IMR-90 (cell line): ENCODE measurements at regions not wholly inside any gene's neighbourhood (a gene's known extent, or its start where the extent isn't known, plus 50 kb on each side); places are given as distances from the start of the nearest gene placed in this dataset.
A peak's percentile ranks its signal among the peaks of the same experiment; 100 is the strongest.

Experiments
- ATAC-seq: fragments of 200-7000 bp; cut with Tn5 transposase; 2 replicates; pipeline ENCODE4 v1.9.1; 2020; ENCODE audit warnings: low read depth, mild to moderate bottlenecking, moderate library complexity
- BruUV-seq: library from RNA; stranded (reverse); fragments of 400-500 nt; replicated peaks from 2 replicates; lab custom pipeline; 2021; lab: Mats Ljungman, UMichigan
- CTCF ChIA-PET: fragments of 300-600 bp; formaldehyde crosslinking; extraction: SDS; loops from one replicate; lab custom pipeline; 2021; ENCODE audit warnings: antibody characterized with exemption; lab: Yijun Ruan, JAX
- POLR2A ChIA-PET: fragments of 300-600 bp; sonication (Branson Sonifier 250); formaldehyde crosslinking; loops from one replicate; lab custom pipeline; 2022; ENCODE audit warnings: antibody characterized with exemption; ENCODE audit not compliant: unreplicated experiment; lab: Charles Lee
- DNase-seq: peaks from one replicate; pipeline ENCODE4 v3.0.0; 2013
- H2AFZ ChIP-seq: replicated peaks from 2 replicates; pipeline ENCODE3; 2013; ENCODE audit warnings: low read length, mild to moderate bottlenecking; ENCODE audit not compliant: poor library complexity
- H2AK5ac ChIP-seq: 2 replicates; pipeline ENCODE4 v1.6.1; 2013; ENCODE audit warnings: low read depth, low read length, inconsistent platforms
- H2AK9ac ChIP-seq: replicated peaks from 2 replicates; pipeline ENCODE3; 2013; ENCODE audit warnings: mild to moderate bottlenecking, low read depth, low read length, moderate library complexity; ENCODE audit not compliant: poor library complexity
- H2BK120ac ChIP-seq: 2 replicates; pipeline ENCODE4 v1.6.1; 2013; ENCODE audit warnings: low read depth, low read length, inconsistent platforms
- H2BK15ac ChIP-seq: 3 replicates; pipeline ENCODE4 v1.6.1; 2013; ENCODE audit warnings: low read depth, low read length, inconsistent platforms
- H2BK20ac ChIP-seq: 2 replicates; pipeline ENCODE4 v1.6.1; 2013; ENCODE audit warnings: low read depth, mild to moderate bottlenecking, inconsistent platforms, low read length, moderate library complexity
- H2BK5ac ChIP-seq: 2 replicates; pipeline ENCODE4 v1.6.1; 2013; ENCODE audit warnings: mild to moderate bottlenecking, low read depth, low read length, inconsistent platforms; ENCODE audit not compliant: poor library complexity, severe bottlenecking
- H3K14ac ChIP-seq: replicated peaks from 2 replicates; pipeline ENCODE4 v1.6.1; 2013; ENCODE audit warnings: low read depth, low read length, inconsistent platforms
- H3K18ac ChIP-seq: 2 replicates; pipeline ENCODE4 v1.6.1; 2013; ENCODE audit warnings: low read depth, low read length, control low read depth
- H3K23ac ChIP-seq: 2 replicates; pipeline ENCODE4 v1.6.1; 2013; ENCODE audit warnings: low read depth, low read length, inconsistent platforms
- H3K27ac ChIP-seq: 2 replicates; pipeline ENCODE4 v1.5.1; 2013; ENCODE audit warnings: mild to moderate bottlenecking, control low read depth, low read length; ENCODE audit not compliant: insufficient read depth
- H3K27me3 ChIP-seq: 2 replicates; pipeline ENCODE4 v1.6.1; 2013; ENCODE audit warnings: low read length; ENCODE audit not compliant: control insufficient read depth, insufficient read depth
- H3K36me3 ChIP-seq: 2 replicates; pipeline ENCODE4 v1.6.1; 2013; ENCODE audit warnings: low read length, mixed read lengths; ENCODE audit not compliant: control insufficient read depth, insufficient read depth
- H3K4ac ChIP-seq: 2 replicates; pipeline ENCODE4 v1.6.1; 2013; ENCODE audit warnings: low read depth, low read length, inconsistent platforms
- H3K4me1 ChIP-seq: 2 replicates; pipeline ENCODE4 v1.6.1; 2013; ENCODE audit warnings: low read length, mixed read lengths; ENCODE audit not compliant: control insufficient read depth, insufficient read depth
- H3K4me2 ChIP-seq: 2 replicates; pipeline ENCODE4 v1.6.1; 2013; ENCODE audit warnings: low read depth, mild to moderate bottlenecking, control low read depth, low read length, moderate library complexity
- H3K4me3 ChIP-seq: 2 replicates; pipeline ENCODE4 v1.5.1; 2013; ENCODE audit warnings: low read depth, mild to moderate bottlenecking, control low read depth, low read length, moderate library complexity; ENCODE audit not compliant: insufficient read depth
- H3K56ac ChIP-seq: 2 replicates; pipeline ENCODE4 v1.6.1; 2013; ENCODE audit warnings: low read length, inconsistent platforms; ENCODE audit not compliant: insufficient read depth; ENCODE audit errors: extremely low read depth
- H3K79me1 ChIP-seq, 2 experiments: 2 replicates each; pipeline ENCODE4 v1.6.1; 2013; ENCODE audit warnings: low read length in 2 of 2, inconsistent platforms in 1 of 2, low read depth in 1 of 2
- H3K9ac ChIP-seq: 2 replicates; pipeline ENCODE4 v1.6.1; 2013; ENCODE audit warnings: low read depth, low read length, control low read depth
- H3K9me1 ChIP-seq: 2 replicates; pipeline ENCODE4 v1.6.1; 2013; ENCODE audit warnings: low read length, inconsistent platforms; ENCODE audit not compliant: insufficient read depth
- H3K9me3 ChIP-seq: 2 replicates; pipeline ENCODE4 v1.6.1; 2013; ENCODE audit warnings: low read length; ENCODE audit not compliant: control insufficient read depth, insufficient read depth
- H4K20me1 ChIP-seq: 2 replicates; pipeline ENCODE4 v1.6.1; 2013; ENCODE audit warnings: low read length, inconsistent platforms; ENCODE audit not compliant: insufficient read depth
- H4K5ac ChIP-seq: 2 replicates; pipeline ENCODE4 v1.6.1; 2013; ENCODE audit warnings: mild to moderate bottlenecking, low read depth, low read length, control low read depth
- H4K8ac ChIP-seq, 2 experiments: 2 replicates each; pipeline ENCODE4 v1.6.1; 2013; ENCODE audit warnings: low read depth in 2 of 2, low read length in 2 of 2, control low read depth in 1 of 2, inconsistent platforms in 1 of 2
- H4K91ac ChIP-seq: 2 replicates; pipeline ENCODE4 v1.6.1; 2013; ENCODE audit warnings: low read depth, low read length, inconsistent platforms; ENCODE audit not compliant: insufficient read depth
- CEBPB ChIP-seq: IDR thresholded peaks from 2 replicates; pipeline ENCODE4 v1.6.1; 2012; ENCODE audit warnings: low read depth, low read length, improper control_type of control experiment
- CHD1 ChIP-seq: IDR thresholded peaks from 2 replicates; pipeline ENCODE4 v1.6.1; 2012; ENCODE audit warnings: low read depth, low read length, improper control_type of control experiment
- CTCF ChIP-seq: conservative IDR thresholded peaks from 2 replicates; pipeline ENCODE4 v1.5.1; 2012; ENCODE audit warnings: mild to moderate bottlenecking, low read depth, low read length, improper control_type of control experiment
- ELK1 ChIP-seq: fragments of 150-350 bp; IDR thresholded peaks from 2 replicates; pipeline ENCODE4 v1.6.1; 2016; ENCODE audit warnings: low read depth, mild to moderate bottlenecking, low read length, moderate library complexity, borderline replicate concordance
- FOS ChIP-seq: fragments of 150-350 bp; IDR thresholded peaks from 2 replicates; pipeline ENCODE4 v1.6.1; 2016; ENCODE audit warnings: low read depth, low read length
- MAFK ChIP-seq: IDR thresholded peaks from 2 replicates; pipeline ENCODE4 v1.6.1; 2012; ENCODE audit warnings: low read depth, low read length, improper control_type of control experiment
- MAZ ChIP-seq: IDR thresholded peaks from 2 replicates; pipeline ENCODE4 v1.6.1; 2012; ENCODE audit warnings: low read depth, mild to moderate bottlenecking, low read length, improper control_type of control experiment, moderate library complexity, borderline replicate concordance
- MXI1 ChIP-seq: IDR thresholded peaks from 2 replicates; pipeline ENCODE4 v1.6.1; 2012; ENCODE audit warnings: low read depth, mild to moderate bottlenecking, low read length, moderate library complexity, borderline replicate concordance
- NFE2L2 ChIP-seq: fragments of 150-350 bp; IDR thresholded peaks from 2 replicates; pipeline ENCODE4 v1.6.1; 2016; ENCODE audit warnings: low read depth, mild to moderate bottlenecking, low read length
- POLR2A ChIP-seq: IDR thresholded peaks from 2 replicates; pipeline ENCODE4 v1.6.1; 2012; ENCODE audit warnings: mild to moderate bottlenecking, low read depth, low read length
- RAD21 ChIP-seq: IDR thresholded peaks from 2 replicates; pipeline ENCODE4 v1.6.1; 2012; ENCODE audit warnings: low read length, improper control_type of control experiment
- RCOR1 ChIP-seq: IDR thresholded peaks from 2 replicates; pipeline ENCODE4 v1.6.1; 2012; ENCODE audit warnings: mild to moderate bottlenecking, low read length, improper control_type of control experiment; ENCODE audit not compliant: insufficient replicate concordance
- RFX5 ChIP-seq: IDR thresholded peaks from 2 replicates; pipeline ENCODE4 v1.8.0; 2012; ENCODE audit warnings: low read depth, mild to moderate bottlenecking, low read length, moderate library complexity
- SMC3 ChIP-seq: fragments of 150-350 bp; IDR thresholded peaks from 2 replicates; pipeline ENCODE4 v1.6.1; 2016; ENCODE audit warnings: low read depth, mild to moderate bottlenecking, antibody characterized with exemption, low read length, moderate library complexity
- USF2 ChIP-seq: fragments of 150-350 bp; IDR thresholded peaks from 2 replicates; pipeline ENCODE4 v1.6.1; 2017; ENCODE audit warnings: mild to moderate bottlenecking, antibody characterized with exemption, low read length, low read depth
- WGBS, 2 experiments: methylation state at CpG; one replicate each; pipeline versions ENCODE4 v1.1.5 to v1.1.7; 2013; ENCODE audit warnings: missing lambda C conversion rate in 2 of 2; ENCODE audit not compliant: insufficient read length in 1 of 2; ENCODE audit errors: extremely low coverage in 2 of 2; 5-methylcytosine and 5-hydroxymethylcytosine counted together
- dilution Hi-C: fragments of 300-500 bp; cut with HindIII; formaldehyde crosslinking; loops from one replicate; pipeline ENCODE4 v1.14.3; 2018; ENCODE audit warnings: low sequenced_read_pairs; ENCODE audit not compliant: unreplicated experiment
- in situ Hi-C: fragments of 300-500 bp; cut with MboI; formaldehyde crosslinking; loops from 3 replicates; pipeline ENCODE4 v1.14.3; 2019; ENCODE audit warnings: low sequenced_read_pairs, inconsistent platforms, mixed read lengths
- intact Hi-C: fragments of 100-400 bp; cut with micrococcal nuclease; formaldehyde crosslinking; loops from 2 replicates; pipeline ENCODE4 v1.10.0; 2022

GRCh38 chr9:90970608-90971007 is 169.0 kb downstream of the SYK start:
- no peaks in the 10 kb centered on the region for H3K27me3 ChIP-seq
- no peak overlapping the region for H3K9ac ChIP-seq
- dilution Hi-C loops, result no loop called here
- H4K91ac ChIP-seq, result peak overlapping the region; percentile 22; the same call in 1 of the 2 replicates
- H4K20me1 ChIP-seq, result no peaks in the 10 kb centered on the region
- H3K4me1 ChIP-seq, result peaks cover 5% of the 10 kb centered on the region
- H3K9me1 ChIP-seq, result no peaks in the 10 kb centered on the region; the same call in 1 of the 2 replicates
- peak; percentile 49 for DNase-seq
- no TSS peak for BruUV-seq
- peak overlapping the region; percentile 19; the same call in 1 of the 2 replicates for H2BK120ac ChIP-seq
- no peak overlapping the region for H3K56ac ChIP-seq
- in situ Hi-C loops, result no loop called here
- no peak overlapping the region for H3K4me2 ChIP-seq
- H3K36me3 ChIP-seq, result no peaks in the 10 kb centered on the region
- ChIA-PET CTCF (no interaction called here), POLR2A (no interaction called here)
- peak overlapping the region; percentile 49 for H2AK9ac ChIP-seq
- H4K5ac ChIP-seq, result no peak overlapping the region
- H2BK15ac ChIP-seq, result no peak overlapping the region
- H3K27ac ChIP-seq, result no peak overlapping the region
- H3K14ac ChIP-seq, result peak overlapping the region; percentile 62; the same call in 1 of the 2 replicates
- 0 out of 2 replicates have a peak overlapping the region, but pooled peaks have one; percentile 6 for H3K4ac ChIP-seq
- 100% methylated on average over 1 of the region's 9 CpGs; no CpG with 5 or more reads in 1 of the 2 experiments for WGBS, 2 experiments
- H2AK5ac ChIP-seq, result no peak overlapping the region
- intact Hi-C loops, result loop anchor here (5.0 kb wide), 1 partner anchor 52 kb away; no protein-coding TSS in a partner anchor
- no peak overlapping the region for H2BK5ac ChIP-seq
- H3K18ac ChIP-seq, result no peak overlapping the region
- ATAC-seq, result no peak
- peak overlapping the region; percentile 29 for H2AFZ ChIP-seq
- no peak overlapping the region for H3K23ac ChIP-seq
- H3K9me3 ChIP-seq, result no peaks in the 10 kb centered on the region
- H4K8ac ChIP-seq, result no peak overlapping the region
- no peaks in the 10 kb centered on the region for H3K79me1 ChIP-seq
- TF ChIP-seq POLR2A (no peak), MAZ (no peak), MAFK (no peak), RFX5 (no peak), NFE2L2 (no peak), ELK1 (no peak), SMC3 (no peak), CHD1 (no peak), CTCF (no peak), RCOR1 (no peak), FOS (no peak), RAD21 (no peak), MXI1 (no peak), CEBPB (no peak), USF2 (no peak)
- no peak overlapping the region for H3K4me3 ChIP-seq
- H2BK20ac ChIP-seq, result no peak overlapping the region
